Large intestine (tissue), 3 donors: ENCODE measurements at regions not wholly inside any gene's neighbourhood (a gene's known extent, or its start where the extent isn't known, plus 50 kb on each side); places are given as distances from the start of the nearest gene placed in this dataset.

ENCODE experiments used
- DNase-seq, 2 donors: peaks; one replicate each; pipeline versions ENCODE4 v3.0.0 to v3.0.0-alpha.2; 2013
- H3K27ac ChIP-seq: one replicate; pipeline ENCODE4 v1.5.1; 2013; ENCODE audit warnings: low read length
- H3K27me3 ChIP-seq: 2 replicates; pipeline ENCODE4 v1.6.1; 2013; ENCODE audit warnings: low read length; ENCODE audit not compliant: control insufficient read depth, insufficient read depth
- H3K36me3 ChIP-seq: 2 replicates; pipeline ENCODE4 v1.6.1; 2013; ENCODE audit warnings: low read length; ENCODE audit not compliant: control insufficient read depth, insufficient read depth
- H3K4me1 ChIP-seq: one replicate; pipeline ENCODE4 v1.6.1; 2013; ENCODE audit warnings: low read length; ENCODE audit not compliant: control insufficient read depth, insufficient read depth
- H3K4me3 ChIP-seq: one replicate; pipeline ENCODE4 v1.5.1; 2013; ENCODE audit warnings: low read length
- H3K9me3 ChIP-seq: one replicate; pipeline ENCODE4 v1.6.1; 2013; ENCODE audit warnings: mild to moderate bottlenecking, low read depth, low read length, moderate library complexity; ENCODE audit not compliant: control insufficient read depth
- WGBS: methylation state at CpG from one replicate; pipeline ENCODE4 v1.1.5; 2013; ENCODE audit warnings: low lambda C conversion rate; ENCODE audit not compliant: insufficient coverage; 5-methylcytosine and 5-hydroxymethylcytosine counted together

- WGBS, result no CpG with 5 or more reads among the region's 3 CpGs
- H3K27me3 ChIP-seq, result peaks cover 5% of the 10 kb centered on the region
- no peaks in the 10 kb centered on the region for H3K9me3 ChIP-seq
- no peak for DNase-seq
- H3K27ac ChIP-seq, result no peak overlapping the region
- no peaks in the 10 kb centered on the region for H3K36me3 ChIP-seq
- no peak overlapping the region for H3K4me3 ChIP-seq
- H3K4me1 ChIP-seq, result no peaks in the 10 kb centered on the region
Observed at GRCh38 chr7:132030086-132030568, 473.7 kb upstream of the PODXL start.

- no peaks in the 10 kb centered on the region for H3K4me1 ChIP-seq
- no peak overlapping the region for H3K27ac ChIP-seq
- H3K27me3 ChIP-seq, result peaks cover 2% of the 10 kb centered on the region
- no peak overlapping the region for H3K4me3 ChIP-seq
- no peak for DNase-seq
- no peaks in the 10 kb centered on the region for H3K9me3 ChIP-seq
- no peaks in the 10 kb centered on the region for H3K36me3 ChIP-seq
- no CpG with 5 or more reads among the region's 6 CpGs for WGBS
Observed at GRCh38 chr7:132029369-132030085, 473.1 kb upstream of the PODXL start.

GRCh38 chr7:132028144-132028920 is 471.9 kb upstream of the PODXL start:
- H3K9me3 ChIP-seq, result no peaks in the 10 kb centered on the region
- 100% methylated on average over 1 of the region's 7 CpGs for WGBS
- no peaks in the 10 kb centered on the region for H3K36me3 ChIP-seq
- no peaks in the 10 kb centered on the region for H3K4me1 ChIP-seq
- no peak overlapping the region for H3K4me3 ChIP-seq
- H3K27me3 ChIP-seq, result peaks cover 5% of the 10 kb centered on the region
- DNase-seq, result no peak
- H3K27ac ChIP-seq, result no peak overlapping the region

DNA sequence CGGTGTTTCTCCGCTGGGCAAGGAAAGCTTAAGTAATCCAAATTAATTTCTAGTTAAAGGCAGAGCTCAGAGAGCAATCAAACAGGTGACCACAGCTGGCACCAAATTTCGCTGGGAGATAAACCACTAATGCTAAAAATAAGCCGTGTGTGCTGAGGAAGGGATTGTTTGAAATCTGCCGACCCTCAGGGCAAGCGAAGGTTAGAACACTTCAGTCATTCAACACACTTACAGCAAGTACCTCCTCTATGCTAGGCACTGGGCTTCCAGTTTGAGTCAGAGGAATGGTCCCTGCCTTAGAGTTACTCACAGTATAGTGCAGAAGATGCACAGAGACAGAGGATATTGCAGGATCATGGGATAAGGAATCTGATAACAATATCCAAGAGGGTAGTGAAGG is 467.9 kb upstream of the PODXL start:
- H3K27ac ChIP-seq, result no peak overlapping the region
- DNase-seq, result no peak
- H3K9me3 ChIP-seq, result no peaks in the 10 kb centered on the region
- H3K27me3 ChIP-seq, result peaks cover 5% of the 10 kb centered on the region
- H3K36me3 ChIP-seq, result no peaks in the 10 kb centered on the region
- WGBS, result 100% methylated on average over 2 of the region's 6 CpGs
- no peak overlapping the region for H3K4me3 ChIP-seq
- H3K4me1 ChIP-seq, result no peaks in the 10 kb centered on the region

- DNase-seq, result no peak
- Histone ChIP-seq H3K27me3 (peaks cover 5% of the 10 kb centered on the region), H3K36me3 (no peaks in the 10 kb centered on the region), H3K27ac (no peak overlapping the region), H3K4me3 (no peak overlapping the region), H3K4me1 (no peaks in the 10 kb centered on the region), H3K9me3 (no peaks in the 10 kb centered on the region)
Observed at GRCh38 chr7:132023466-132023865, 467.0 kb upstream of the PODXL start.

DNA sequence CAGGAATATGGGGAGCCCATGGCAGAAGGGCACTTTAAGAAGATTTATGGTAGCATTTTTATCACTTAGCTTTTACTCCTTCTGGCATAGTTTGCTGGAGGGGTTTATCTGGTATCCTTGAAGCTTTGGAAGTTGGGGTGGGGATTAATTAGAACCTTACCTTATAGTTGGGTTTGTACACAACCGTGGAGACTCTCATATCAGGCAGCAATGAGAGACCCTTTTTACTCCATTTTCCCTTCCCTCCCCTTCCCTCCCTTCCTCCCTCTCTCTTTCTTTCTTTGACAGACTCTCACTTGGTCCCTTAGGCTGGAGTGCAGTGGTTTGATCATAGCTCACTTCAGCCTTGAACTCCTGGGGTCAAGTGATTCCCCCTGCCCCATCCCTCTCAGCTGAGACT is 465.8 kb upstream of the PODXL start:
- WGBS, result no CpG with 5 or more reads among the region's 1 CpG
- DNase-seq, result no peak
- Histone ChIP-seq H3K27me3 (peaks cover 5% of the 10 kb centered on the region), H3K4me3 (no peak overlapping the region), H3K4me1 (no peaks in the 10 kb centered on the region), H3K27ac (no peak overlapping the region), H3K36me3 (no peaks in the 10 kb centered on the region), H3K9me3 (no peaks in the 10 kb centered on the region)

- WGBS, result 83% methylated on average over 1 of the region's 1 CpG
- Histone ChIP-seq H3K36me3 (no peaks in the 10 kb centered on the region), H3K4me3 (no peak overlapping the region), H3K27me3 (peaks cover 3% of the 10 kb centered on the region), H3K9me3 (no peaks in the 10 kb centered on the region), H3K4me1 (no peaks in the 10 kb centered on the region), H3K27ac (no peak overlapping the region)
- peak in 1 of 2 donors; percentile 20 for DNase-seq
Observed at GRCh38 chr7:132019703-132020102, 463.3 kb upstream of the PODXL start.

DNA sequence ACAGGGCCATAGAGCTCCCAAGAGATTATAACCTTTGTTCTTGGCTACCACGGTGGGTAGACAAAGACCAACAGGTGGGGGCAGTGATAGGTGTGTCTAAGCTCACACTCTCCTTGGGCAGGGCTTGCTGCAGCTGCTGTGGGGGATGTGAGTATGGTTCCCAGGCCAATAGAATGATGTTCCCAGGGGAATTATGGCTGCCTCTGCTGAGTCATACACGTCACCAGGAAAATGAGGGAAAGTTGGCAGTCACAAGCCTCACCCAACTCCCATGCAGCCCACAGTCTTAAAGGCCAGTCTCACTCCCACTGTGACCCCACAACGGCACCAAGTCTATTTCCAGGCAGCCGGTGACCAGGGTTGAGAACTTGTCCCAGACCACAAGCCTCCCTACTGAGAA is 453.4 kb upstream of the PODXL start:
- Histone ChIP-seq H3K36me3 (no peaks in the 10 kb centered on the region), H3K27ac (no peak overlapping the region), H3K4me1 (no peaks in the 10 kb centered on the region), H3K27me3 (no peaks in the 10 kb centered on the region), H3K9me3 (no peaks in the 10 kb centered on the region), H3K4me3 (no peak overlapping the region)
- DNase-seq, result no peak
- WGBS, result no CpG with 5 or more reads among the region's 4 CpGs

- Histone ChIP-seq H3K36me3 (no peaks in the 10 kb centered on the region), H3K4me1 (no peaks in the 10 kb centered on the region), H3K27me3 (peaks cover 3% of the 10 kb centered on the region), H3K27ac (no peak overlapping the region), H3K4me3 (no peak overlapping the region), H3K9me3 (no peaks in the 10 kb centered on the region)
- no peak for DNase-seq
- no CpG with 5 or more reads among the region's 5 CpGs for WGBS
Observed at GRCh38 chr7:132004529-132004928, 448.1 kb upstream of the PODXL start.

DNA sequence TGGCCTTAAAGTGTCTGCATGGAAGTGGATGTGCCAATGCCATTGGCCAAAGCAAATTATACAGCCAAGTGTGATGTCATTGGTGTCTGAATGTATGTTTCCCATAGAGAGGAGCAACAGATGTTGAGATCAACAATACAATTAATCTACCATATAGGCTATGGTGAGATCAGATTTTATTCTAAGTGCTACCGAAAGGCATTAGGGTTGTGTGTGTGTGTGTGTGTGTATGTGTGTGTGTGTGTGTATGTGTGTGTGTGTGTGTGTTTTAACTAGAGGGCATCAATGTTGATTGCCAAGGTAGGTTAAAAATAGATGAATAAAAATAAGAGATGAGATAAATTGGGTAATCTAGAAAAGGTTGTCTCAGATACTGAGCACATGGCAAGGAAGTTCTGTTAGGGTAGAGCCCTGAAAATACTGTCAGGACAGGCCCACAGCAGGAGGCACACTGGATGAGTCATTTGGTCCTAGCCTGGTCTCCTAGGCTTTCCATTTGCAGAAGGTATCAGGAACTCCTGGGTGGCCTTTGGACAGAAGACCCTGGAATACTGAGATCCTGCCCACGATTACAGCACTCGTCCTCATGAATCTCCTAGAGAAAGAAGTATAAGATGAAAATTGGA is 446.0 kb upstream of the PODXL start:
- no CpG with 5 or more reads among the region's 3 CpGs for WGBS
- Histone ChIP-seq H3K36me3 (no peaks in the 10 kb centered on the region), H3K9me3 (no peaks in the 10 kb centered on the region), H3K27ac (no peak overlapping the region), H3K4me3 (no peak overlapping the region), H3K4me1 (no peaks in the 10 kb centered on the region), H3K27me3 (peaks cover 5% of the 10 kb centered on the region)
- DNase-seq, result no peak
